AG20443 (cell line): ENCODE measurements at regions not wholly inside any gene's neighbourhood (a gene's known extent, or its start where the extent isn't known, plus 50 kb on each side); places are given as distances from the start of the nearest gene placed in this dataset.
"Not testable (repeated sequence)": the region's sequence is repeated elsewhere in the genome, so short reads cannot be mapped to it uniquely, and the experiment has no call there.

Experiments
- DNase-seq: peaks from one replicate; pipeline ENCODE4 v3.0.0; 2012; ENCODE audit warnings: low spot score, mixed read lengths

DNA sequence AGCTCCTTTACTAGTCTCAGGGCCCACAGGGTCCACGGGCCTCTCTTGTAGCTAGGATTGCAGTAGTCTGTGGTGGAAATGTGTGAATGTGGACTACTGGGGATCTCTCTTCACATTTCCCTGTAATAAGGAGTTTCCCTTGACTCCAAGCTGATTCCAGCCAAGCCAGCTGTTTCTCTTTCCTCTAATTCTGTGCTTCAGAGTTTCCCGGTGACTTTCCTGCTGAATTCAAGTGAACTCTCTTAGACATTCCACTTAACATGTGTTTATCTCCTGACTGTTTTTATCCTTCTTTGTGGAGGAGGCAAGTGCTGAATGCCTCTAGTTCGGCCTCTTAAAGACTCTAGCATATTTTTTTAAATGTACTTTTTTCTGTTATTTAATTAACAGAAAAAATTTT, 354.0 kb upstream of the RGS18 start:
- DNase-seq: no peak

DNA sequence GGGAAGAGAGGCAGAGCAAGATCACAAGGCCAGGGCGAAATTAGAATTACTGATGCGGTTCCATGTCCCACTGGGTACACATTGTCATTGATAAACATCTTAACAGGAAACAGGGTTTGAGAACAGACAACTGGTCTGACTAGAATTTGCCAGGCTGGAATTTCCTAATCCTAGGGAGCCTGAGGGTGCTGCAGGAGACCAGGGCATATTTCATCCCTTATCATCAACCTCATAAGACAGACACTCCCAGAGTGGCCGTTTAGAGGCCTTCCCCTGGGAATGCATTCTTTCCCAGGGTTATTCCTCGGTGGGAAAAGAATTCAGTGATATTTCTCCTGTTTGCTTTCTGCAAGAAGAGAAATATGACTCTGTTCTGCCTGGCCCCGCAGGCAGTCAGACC, 344.7 kb upstream of the RGS18 start:
- not testable (repeated sequence) for DNase-seq

DNA sequence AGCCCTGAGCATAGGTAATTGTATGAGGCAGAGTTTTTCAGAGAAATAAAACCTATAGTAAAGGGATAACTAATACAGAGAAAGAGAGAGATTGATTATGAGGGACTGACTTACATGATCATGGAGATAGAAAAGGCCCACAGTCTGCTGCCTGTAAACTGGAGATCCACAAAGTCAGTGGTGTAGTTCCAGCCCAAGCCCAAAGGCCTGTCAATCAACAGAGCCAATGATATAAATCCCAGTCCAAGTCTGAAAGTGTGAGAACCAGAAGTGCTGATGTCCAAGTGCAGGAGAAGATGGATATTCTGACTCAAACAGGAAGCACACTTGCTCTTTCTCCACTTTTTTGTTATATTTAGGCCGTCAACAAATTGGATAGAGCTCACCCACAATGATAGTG, 340.1 kb upstream of the RGS18 start:
- DNase-seq: no peak

DNA sequence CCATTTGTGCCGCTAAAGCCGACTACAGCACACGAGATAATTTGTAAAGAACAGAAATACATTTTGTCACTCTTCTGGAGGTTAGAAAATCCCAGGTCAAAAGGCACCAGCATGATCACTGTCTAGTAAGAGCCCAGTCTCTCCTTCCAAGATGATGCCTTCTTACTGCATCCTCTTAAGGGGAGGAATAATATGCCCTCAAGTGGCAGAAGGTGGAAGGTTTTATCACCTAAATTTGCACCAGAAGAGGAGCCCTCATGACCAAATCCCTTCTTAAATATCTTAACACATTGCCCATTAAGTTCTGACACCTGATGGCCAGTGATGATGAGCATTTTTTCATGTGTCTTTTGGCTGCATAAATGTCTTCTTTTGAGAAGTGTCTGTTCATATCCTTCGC, 326.7 kb upstream of the RGS18 start:
- DNase-seq: no peak

DNA sequence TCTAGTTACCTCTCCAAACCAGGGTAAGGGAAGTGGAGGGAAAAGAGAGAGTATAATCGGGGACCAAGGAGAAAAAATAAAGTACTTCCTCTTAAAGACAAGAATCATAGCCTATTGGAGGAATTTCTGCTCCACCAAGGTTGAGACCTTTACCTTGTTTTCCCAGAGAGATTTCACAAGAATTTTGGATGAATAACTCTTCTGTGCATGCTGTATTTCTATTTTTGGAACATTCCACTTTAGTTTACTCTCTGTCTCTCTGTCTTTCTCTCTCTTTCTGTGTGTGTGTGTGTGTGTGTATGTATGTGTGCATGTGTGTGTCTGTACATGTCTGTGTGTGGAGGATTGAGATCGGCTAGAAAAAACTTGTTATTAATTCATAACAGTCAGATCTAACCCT, 318.4 kb upstream of the RGS18 start:
- DNase-seq: no peak

DNA sequence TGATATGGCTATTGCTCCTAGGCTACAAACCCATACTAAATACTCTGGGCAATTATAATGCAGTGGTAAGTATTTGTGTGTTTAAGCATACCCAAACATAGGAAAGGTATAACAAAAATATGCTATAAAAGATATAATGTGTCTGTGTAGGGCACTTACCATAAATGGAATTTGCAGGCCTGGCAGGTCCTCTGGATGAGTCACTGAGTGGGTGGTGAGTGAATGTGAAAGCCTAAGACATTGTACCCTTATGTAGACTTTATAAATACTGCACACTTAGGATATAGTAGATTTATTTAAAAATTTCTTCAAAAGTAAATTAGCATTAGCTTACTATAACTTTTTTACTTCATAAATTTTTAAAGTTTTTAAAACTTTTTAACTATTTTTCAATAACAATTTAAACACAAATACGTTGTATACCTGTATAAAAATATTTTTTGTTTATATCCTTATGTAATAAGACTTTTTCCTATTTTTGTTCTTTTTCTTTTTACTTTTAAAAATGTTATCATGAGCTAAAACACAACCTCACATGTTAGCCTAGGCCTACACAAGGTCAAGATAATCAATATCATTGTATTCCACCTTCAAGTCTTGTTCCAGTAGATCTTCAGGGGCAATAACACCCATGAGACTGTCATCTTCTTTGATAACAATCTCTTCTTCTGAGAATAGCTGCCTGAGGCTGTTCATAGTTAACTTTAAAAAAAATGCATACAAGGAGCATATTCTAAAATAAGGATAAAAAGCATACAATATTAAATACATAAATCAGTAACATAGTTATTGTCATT, 306.3 kb upstream of the RGS18 start:
- no peak for DNase-seq

DNA sequence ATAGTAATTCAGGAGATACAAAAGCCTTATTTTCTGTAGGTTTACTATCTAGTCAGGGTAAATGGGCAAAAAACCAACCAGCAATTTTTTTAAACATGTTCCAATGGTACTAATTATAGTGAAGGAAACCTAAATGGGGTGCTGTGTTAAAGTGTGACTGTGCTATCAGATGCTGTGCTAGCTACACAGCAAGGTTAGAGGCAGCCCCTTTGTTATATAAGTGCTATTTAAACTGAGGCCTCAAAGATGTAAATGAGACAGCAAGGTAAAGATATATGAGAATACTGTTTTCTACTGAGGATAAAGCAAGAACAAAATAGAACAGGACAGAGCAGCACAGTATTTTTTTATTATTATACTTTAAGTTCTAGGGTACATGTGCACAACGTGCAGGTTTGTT, 305.4 kb upstream of the RGS18 start:
- no peak for DNase-seq

DNA sequence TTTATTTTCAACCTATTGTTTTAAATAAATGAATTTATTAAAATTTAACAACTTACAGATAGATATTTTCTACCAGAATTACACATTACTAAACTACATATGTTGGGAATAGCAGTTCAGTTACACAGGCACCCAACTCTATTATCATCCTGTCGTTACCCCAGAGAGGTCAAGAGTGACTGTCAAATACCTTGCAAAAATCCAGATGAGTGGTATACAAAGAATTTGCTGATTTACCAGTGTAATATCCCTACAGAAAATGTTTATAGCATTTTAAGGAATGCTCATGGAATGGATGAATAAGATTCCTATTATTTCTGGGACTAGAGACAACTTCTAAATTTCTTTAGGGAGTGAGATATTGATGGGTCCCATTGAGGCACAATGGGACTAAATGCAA, 300.7 kb upstream of the RGS18 start:
- no peak for DNase-seq

DNA sequence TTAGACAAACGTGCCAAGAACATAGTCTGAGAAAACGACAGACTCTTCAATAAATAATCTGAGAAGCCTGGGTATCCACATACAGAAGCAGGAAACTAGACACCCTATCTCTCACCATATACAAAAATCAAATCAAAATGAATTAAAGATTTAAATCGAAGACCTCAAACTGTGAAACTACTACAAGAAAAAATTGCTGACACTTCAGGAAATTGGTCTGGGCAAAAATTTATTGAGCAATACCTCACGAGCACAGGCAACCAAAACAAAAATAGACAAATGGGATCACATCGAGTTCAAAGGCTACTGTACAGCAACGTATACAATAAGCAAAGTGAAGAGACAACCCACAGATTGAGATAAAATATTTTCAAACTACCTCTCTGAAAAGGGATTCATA, 292.8 kb upstream of the RGS18 start:
- DNase-seq: no peak

DNA sequence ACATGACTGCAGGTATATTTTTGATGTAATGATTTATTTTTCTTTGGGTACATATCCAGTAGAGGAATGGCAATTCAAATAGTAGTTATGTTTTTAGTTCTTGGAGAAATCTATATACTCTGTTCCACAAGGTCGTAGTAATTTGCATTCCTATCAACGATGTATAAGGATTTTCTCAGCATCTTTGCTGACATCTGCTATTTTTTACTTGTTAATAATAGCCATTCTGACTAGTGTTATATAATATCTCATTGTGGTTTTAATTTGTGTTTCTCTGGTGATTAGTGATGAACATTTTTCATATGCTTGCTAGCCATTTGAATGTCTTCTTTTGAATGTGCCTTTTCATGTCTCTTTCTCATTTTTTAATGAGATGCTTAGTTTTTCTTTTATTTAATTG, 292.1 kb upstream of the RGS18 start:
- no peak for DNase-seq

DNA sequence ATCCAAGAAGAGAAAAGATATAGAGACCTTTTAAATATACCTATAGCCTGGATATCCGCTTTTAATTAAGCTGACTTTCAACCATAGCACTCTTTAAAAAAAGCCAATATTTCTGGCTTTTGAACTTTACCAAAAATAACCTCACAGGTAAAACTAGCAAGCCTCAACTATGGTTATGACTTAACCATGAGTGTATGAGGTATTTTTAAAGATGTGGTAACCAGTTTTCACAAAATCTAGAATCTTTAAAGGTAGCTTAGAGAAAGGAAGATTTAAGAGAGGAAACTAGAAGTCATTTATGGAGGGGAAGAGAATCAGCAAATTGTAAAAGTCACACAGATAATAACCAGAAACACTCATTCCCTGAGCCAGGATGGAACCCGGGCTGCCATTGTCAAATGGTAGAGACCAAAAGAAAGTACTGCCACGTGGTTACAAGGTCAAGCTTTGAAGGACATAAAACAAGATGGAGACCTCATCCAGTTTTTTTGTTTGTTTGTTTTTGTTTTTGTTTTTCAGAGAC, 288.4 kb upstream of the RGS18 start:
- DNase-seq: no peak

DNA sequence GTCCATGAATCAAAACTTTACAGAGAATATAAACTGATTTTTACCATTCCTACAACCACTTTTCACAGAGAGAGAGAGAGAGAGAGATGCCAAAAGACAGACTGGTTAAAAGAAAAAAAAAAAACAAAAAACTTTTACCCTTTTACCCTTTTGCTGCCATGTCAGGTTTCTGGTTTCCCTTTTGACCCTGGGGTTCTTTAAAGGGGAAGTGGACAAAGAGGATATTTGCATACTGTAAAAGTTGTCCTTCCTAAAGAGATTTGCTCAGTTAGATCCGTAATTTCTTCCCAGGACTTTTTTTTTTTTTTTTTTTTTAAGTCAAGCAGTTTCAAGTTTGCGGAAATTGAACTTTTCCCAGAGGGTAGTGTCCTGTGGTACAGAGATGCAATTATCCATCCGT, 287.8 kb upstream of the RGS18 start:
- DNase-seq: no peak

DNA sequence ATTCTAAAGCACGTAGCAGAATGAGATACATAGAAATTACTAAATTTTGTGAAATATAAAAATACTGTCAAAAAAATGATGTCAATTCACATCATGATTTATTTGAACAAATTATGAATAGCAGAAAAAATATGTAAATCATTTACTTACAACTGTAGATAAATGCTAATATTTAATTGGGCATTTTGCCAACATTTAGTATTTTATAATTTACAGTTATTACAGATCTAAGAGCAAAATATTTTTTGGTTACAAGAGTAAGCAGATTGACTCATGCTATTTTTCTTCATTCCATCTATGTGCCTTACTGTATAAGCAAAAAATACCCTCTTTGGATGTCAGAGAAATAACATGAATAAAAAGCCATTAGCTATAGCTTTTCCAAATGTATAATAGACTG, 282.3 kb upstream of the RGS18 start:
- DNase-seq: no peak

DNA sequence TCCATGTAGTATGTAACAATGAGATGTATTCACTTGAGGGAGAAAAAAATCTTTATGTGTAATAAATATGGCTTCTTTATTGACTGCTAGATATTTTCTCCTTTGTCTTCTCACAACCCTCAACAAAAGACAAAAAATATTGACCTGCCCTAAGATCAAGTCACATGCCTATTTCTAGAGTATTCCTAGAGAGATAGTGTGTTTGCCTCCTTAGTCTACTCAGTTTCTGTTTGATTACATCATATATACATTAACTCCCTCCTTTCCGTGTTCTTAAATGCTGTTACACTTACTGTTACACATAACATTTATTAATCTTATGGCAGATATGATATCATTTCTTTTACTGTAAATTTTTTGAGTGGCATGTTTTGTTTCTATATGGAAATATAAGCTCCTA, 281.6 kb upstream of the RGS18 start:
- DNase-seq: no peak

DNA sequence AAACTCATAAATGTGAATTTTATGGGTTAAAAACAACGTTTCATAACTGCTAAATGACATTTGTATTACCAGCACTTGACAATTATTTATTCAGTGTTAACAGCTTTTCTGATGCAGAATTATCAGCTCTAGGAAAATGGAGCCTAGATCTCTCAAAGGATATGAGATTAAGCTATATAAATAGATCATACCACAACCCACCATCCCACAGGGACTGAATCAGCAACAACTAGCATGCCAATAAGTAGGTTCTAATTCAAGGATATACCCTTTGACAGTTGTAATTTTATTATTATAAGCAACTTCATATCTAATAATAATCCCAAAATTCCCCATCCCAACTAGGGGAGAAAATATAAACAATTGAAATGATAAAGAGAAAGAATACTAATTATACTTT, 275.4 kb upstream of the RGS18 start:
- no peak for DNase-seq

DNA sequence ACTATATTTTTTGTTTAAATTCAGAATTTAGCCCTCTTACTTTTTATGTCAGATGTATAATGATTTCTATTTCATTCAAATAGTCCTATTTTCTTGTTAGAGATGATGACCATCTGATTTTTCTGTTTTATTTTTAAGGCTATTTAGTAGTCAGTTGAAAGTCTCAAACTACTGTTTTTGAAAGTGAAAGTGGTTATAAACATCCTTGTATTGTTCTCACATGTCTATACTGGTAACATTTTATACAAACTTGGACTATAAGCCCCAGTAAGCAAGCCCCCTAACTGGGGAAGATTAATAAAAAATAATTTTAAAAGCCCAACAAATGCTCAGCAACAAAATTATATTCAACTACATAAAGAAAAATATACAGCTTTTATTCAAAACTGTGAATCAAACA, 271.3 kb upstream of the RGS18 start:
- DNase-seq: no peak

DNA sequence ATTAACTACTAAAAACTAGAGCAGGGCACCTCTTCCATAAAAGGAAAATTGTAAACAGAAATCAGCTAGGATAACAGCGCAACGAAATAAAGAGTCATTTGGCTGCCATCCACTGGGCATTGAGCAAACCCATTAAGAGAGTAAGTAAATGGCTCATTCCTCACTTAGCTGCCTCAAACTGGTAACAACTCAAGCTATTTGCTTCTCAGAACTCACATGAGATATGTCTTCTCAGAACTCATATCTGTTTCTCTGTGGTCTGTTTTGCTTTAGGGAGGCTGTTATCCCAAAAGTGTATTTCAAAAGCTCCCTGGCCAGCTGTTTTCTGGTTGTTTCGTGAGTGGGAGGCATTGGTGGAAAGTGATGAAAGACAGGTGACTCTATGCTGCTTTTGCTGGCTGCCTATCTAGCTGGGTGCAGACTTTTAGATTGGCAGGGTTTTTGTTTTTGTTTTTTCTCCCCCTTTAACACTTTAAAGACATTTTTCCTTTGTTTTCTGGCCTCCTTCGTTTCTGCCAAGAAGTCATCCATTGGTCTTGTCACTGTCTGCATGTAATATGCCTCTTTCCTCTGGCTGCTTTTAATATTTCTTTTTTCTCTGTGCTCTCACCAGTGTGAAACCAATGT, 269.2 kb upstream of the RGS18 start:
- no peak for DNase-seq

DNA sequence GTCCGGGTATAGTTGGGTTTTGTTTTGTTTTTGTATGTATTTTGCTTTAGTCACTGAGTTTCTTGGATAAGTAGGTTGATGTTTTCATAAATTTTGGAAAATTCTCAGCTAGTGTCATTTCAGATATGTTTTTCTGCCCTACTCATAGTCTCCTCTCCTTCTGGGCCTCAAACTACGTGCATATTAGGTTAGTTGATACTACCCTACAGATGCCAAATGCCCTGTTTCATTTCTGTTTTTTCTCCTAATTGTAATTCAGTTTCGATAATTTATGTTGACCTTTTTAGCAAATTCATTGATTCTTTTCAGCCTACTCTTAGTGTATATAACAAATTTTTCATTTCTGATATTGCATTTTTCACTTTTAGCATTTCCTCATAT, 268.6 kb upstream of the RGS18 start:
- no peak for DNase-seq

DNA sequence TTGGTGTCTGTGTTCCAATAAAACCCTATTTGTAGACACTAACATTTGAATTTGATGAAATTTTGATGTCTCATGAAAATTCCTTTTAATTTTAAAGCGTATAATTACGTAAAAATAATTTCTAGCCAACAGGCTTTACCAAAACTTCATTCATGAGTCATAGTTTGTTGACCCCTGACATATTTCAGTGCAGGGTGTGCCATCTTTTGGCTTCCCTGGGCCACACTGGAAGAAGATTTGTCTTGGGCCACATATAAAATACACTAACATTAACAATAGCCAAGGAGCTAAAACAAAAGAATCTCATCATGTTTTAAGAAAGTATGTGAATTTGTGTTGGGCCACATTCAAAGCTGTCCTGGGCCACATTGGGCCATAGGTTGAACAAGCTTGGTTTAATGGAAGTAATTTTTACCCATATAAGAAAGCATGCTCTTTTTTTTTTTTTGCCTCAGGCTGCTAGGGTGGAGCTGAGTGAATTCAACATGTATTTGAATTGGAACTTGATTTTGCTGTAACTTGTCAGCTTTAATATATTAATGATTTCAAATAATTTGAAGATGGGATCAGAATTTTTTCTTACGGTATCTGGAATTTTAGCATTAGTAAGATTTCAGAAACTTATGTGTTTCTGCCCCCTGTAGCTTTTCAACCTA, 267.7 kb upstream of the RGS18 start:
- DNase-seq: no peak

DNA sequence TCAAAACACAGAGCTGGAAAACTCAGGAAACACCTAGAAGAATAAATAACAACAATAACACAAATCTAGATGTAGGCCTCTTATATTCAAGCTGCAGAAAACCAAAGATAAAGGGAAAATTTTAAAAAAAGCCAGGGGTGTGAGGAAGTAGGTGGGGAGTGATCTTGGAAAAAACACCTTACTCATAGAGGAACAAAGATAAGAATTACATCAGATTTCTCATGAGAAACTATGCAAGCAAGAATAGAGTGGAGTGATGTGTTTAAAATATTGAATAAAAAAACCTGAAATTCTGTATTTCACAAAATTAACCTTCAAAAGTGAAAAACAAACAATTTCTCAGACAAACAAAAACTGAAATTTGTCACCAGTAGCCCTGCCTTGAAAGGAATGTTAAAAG, 265.5 kb upstream of the RGS18 start:
- no peak for DNase-seq

DNA sequence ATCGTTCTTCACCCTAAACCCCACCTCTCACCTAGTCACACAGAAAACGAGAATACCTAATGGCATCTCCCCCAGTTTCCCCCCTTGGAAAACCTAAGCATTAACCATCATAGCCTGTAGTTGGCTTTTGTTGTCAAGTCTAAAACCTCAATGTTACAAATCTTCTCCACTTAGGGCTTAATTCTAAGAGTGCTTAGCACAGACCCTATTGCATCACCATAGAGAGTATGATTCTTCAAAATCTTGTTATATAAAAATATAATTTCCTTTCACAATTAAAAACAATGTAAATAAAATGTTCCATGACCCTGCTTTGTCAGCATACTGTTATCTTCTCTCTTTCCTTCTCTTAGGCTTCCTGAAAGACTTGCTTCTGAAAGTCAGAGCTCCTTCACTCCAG, 263.2 kb upstream of the RGS18 start:
- DNase-seq: no peak

DNA sequence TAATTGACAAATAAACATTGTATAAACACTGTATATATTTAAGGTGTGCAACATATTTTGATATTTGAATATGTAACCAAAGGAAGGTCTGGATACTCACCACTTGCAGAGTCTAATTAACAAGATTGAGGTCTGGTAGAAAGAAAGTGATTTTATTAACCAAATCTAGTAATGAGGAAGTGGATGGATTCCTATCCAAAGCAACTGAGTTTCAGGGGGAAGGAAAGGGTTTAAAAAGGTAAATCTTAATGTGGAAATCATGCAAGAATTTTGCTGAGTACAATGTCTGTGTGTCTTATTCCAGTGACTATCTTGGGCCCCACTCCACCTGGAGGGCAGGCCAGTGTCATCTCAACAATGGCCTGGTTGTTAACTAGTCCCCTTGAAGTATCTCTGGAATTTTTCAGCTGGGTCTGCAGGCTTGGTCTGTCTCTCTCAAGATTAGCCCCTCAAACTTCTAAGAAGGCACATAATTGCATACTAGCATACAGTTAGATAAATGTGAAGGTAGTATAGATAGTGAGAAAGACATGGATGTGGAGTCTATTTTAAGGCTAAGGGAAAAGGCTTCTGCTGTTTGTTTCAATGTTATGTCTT, 262.7 kb upstream of the RGS18 start:
- no peak for DNase-seq

DNA sequence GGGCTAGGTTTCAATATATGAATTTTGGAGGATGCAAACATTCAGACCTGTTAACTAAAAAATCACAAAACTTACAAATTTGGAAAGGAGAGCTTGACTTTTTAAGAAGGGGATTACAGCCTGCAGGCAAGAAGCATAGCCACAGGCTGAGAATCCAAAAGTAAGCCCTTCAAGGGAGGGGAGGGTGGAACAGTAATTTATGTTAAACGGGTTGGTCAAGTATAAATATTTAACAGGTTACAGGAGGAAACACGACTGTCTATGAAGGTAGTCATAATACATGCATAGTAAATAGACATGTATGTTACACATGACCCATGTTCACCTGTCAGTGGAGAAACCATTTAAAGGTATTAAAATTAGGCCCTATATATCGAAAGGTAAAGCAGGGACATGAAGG, 261.1 kb upstream of the RGS18 start:
- no peak for DNase-seq
